K562 (cell line): ENCODE measurements at regions not wholly inside any gene's neighbourhood (a gene's known extent, or its start where the extent isn't known, plus 50 kb on each side); places are given as distances from the start of the nearest gene placed in this dataset.

Experiments used
- ATAC-seq: fragments of 200-7000 bp; cut with Tn5 transposase; 3 replicates; pipeline ENCODE4 v1.9.1; 2020; ENCODE audit warnings: moderate library complexity
- BruUV-seq: library from RNA; stranded (reverse); fragments of 400-500 nt; replicated peaks from 2 replicates; lab custom pipeline; 2021; lab: Mats Ljungman, UMichigan
- CTCF ChIA-PET: fragments of 300-600 bp; formaldehyde crosslinking; extraction: SDS; loops from one replicate; lab custom pipeline; 2021; ENCODE audit warnings: low intra/inter-chr PET ratio; lab: Yijun Ruan, JAX
- POLR2A ChIA-PET: fragments of 300-600, 350-650 bp; sonication (Branson Sonifier 250); formaldehyde crosslinking; extraction: SDS; loops from one replicate; lab custom pipeline; 2021; ENCODE audit warnings: antibody characterized with exemption, inconsistent platforms; lab: Yijun Ruan, JAX
- DNase-seq, 4 experiments: peaks; one replicate each; pipeline versions ENCODE4 v3.0.0 to v3.0.0-alpha.2; 2011 to 2018; ENCODE audit warnings: low spot score in 3 of 4, mixed read lengths in 3 of 4; ENCODE audit errors: extremely low read depth in 1 of 4
- FAIRE-seq: peaks from 2 replicates; lab custom pipeline; 2011; peaks lifted over from hg19 to GRCh38; lab: Jason Lieb, UNC
- H2AFZ ChIP-seq: 2 replicates; pipeline ENCODE4 v1.6.0; 2011; ENCODE audit warnings: low read depth, low read length, control low read depth, inconsistent platforms
- H3K27ac ChIP-seq: fragments of 200-600 bp; 3 replicates; pipeline ENCODE4 v1.8.0; 2011; ENCODE audit warnings: low read depth, mild to moderate bottlenecking, control low read depth, inconsistent platforms, low read length, moderate library complexity, mixed read lengths; ENCODE audit errors: extremely low read depth
- H3K27me3 ChIP-seq, 2 experiments: fragments of 300-600 bp in 1 of 2; 2 replicates in 1 of 2; 3 replicates in 1 of 2; pipeline versions ENCODE4 v1.6.0 to v1.8.0; 2011; ENCODE audit warnings: inconsistent platforms in 2 of 2, low read length in 2 of 2, mild to moderate bottlenecking in 1 of 2, mixed read lengths in 1 of 2, moderate library complexity in 1 of 2; ENCODE audit not compliant: control insufficient read depth in 2 of 2, insufficient read depth in 2 of 2
- H3K36me3 ChIP-seq: fragments of 300-600 bp; 3 replicates; pipeline ENCODE4 v1.8.0; 2011; ENCODE audit warnings: mild to moderate bottlenecking, low read length, inconsistent platforms; ENCODE audit not compliant: control insufficient read depth, insufficient read depth
- H3K4me1 ChIP-seq, 2 experiments: fragments of 200-600 bp in 1 of 2; replicated peaks in 1 of 2; 2 replicates in 1 of 2; 3 replicates in 1 of 2; pipeline versions ENCODE4 v1.5.1 to v1.8.0; 2011; ENCODE audit warnings: inconsistent platforms in 2 of 2, low read length in 2 of 2, mild to moderate bottlenecking in 1 of 2, mixed read lengths in 1 of 2, moderate library complexity in 1 of 2; ENCODE audit not compliant: control insufficient read depth in 2 of 2, insufficient read depth in 2 of 2
- H3K4me2 ChIP-seq: 2 replicates; pipeline ENCODE4 v1.6.1; 2011; ENCODE audit warnings: low read length, control low read depth, inconsistent platforms, mixed read lengths; ENCODE audit not compliant: insufficient read depth
- H3K4me3 ChIP-seq: fragments of 200-600 bp; sonication (generic), shearing (Covaris generic); 2 replicates; pipeline ENCODE4 v1.5.1; 2016; ENCODE audit warnings: control low read depth, inconsistent platforms
- H3K79me2 ChIP-seq: fragments of 200-600 bp; 3 replicates; pipeline ENCODE4 v1.8.0; 2011; ENCODE audit warnings: low read length, inconsistent platforms; ENCODE audit not compliant: control insufficient read depth, insufficient read depth
- H3K9ac ChIP-seq, 2 experiments: 2 replicates each; pipeline versions ENCODE4 v1.6.0 to v1.6.1; 2011; ENCODE audit warnings: low read depth in 2 of 2, low read length in 2 of 2, control low read depth in 1 of 2, inconsistent platforms in 1 of 2, mild to moderate bottlenecking in 1 of 2, mixed read lengths in 1 of 2; ENCODE audit not compliant: insufficient read depth in 1 of 2
- H3K9me1 ChIP-seq: one replicate; pipeline ENCODE4 v1.6.0; 2011; ENCODE audit warnings: inconsistent platforms, mild to moderate bottlenecking, low read length, moderate library complexity; ENCODE audit not compliant: control insufficient read depth, insufficient read depth
- H3K9me3 ChIP-seq: replicated peaks from 2 replicates; pipeline ENCODE4 v1.5.1; 2011; ENCODE audit warnings: low read depth, low read length, inconsistent platforms; ENCODE audit not compliant: control insufficient read depth, insufficient read depth
- H4K20me1 ChIP-seq: replicated peaks from 2 replicates; pipeline ENCODE4 v1.6.1; 2011; ENCODE audit warnings: low read length, inconsistent platforms, mixed read lengths; ENCODE audit not compliant: control insufficient read depth, insufficient read depth
- AFF1 ChIP-seq, 2 experiments: fragments of 450-650 bp; IDR thresholded peaks; 2 replicates each; pipeline ENCODE4 v1.6.1; 2018; ENCODE audit warnings: mild to moderate bottlenecking in 2 of 2, low read depth in 1 of 2; ENCODE audit not compliant: partially characterized antibody in 2 of 2
- ELF2 ChIP-seq: fragments of 250-450 bp; sonication (Bioruptor Pico); IDR thresholded peaks from 2 replicates; pipeline ENCODE4 v1.5.0; 2021; ENCODE audit warnings: mild to moderate bottlenecking
- GMEB1 ChIP-seq: fragments of 250-450 bp; sonication (Bioruptor Pico); IDR thresholded peaks from 2 replicates; pipeline ENCODE4 v1.4.0; 2020; ENCODE audit warnings: mild to moderate bottlenecking
- MAFK ChIP-seq: IDR thresholded peaks from 2 replicates; pipeline ENCODE4 v1.6.1; 2011; ENCODE audit warnings: low read length, improper control_type of control experiment
- RBM39 ChIP-seq: fragments of 200-400 bp; formaldehyde crosslinking; optimal IDR thresholded peaks from 2 replicates; pipeline ENCODE3; 2018; ENCODE audit warnings: low read depth, low read length
- SMARCA4 ChIP-seq: fragments of 450-650 bp; IDR thresholded peaks from 2 replicates; pipeline ENCODE4 v1.6.1; 2016
- SPI1 ChIP-seq: IDR thresholded peaks from 2 replicates; pipeline ENCODE4 v1.6.1; 2011; ENCODE audit warnings: low read depth, low read length, control low read depth, borderline replicate concordance
- STAG1 ChIP-seq: sonication (generic); formaldehyde crosslinking; IDR thresholded peaks from 2 replicates; pipeline ENCODE4 v1.5.0; 2020; ENCODE audit warnings: missing genetic modification reagents, borderline replicate concordance
- STAT5A ChIP-seq: IDR thresholded peaks from 2 replicates; pipeline ENCODE4 v1.6.1; 2012; ENCODE audit warnings: low read length, inconsistent platforms, borderline replicate concordance
- TBL1XR1 ChIP-seq, 2 experiments: IDR thresholded peaks; 2 replicates each; pipeline ENCODE4 v1.6.1; 2012; ENCODE audit warnings: improper control_type of control experiment in 2 of 2, low read length in 2 of 2, mild to moderate bottlenecking in 1 of 2
- TCF7 ChIP-seq: sonication (generic); IDR thresholded peaks from 2 replicates; pipeline ENCODE4 v1.6.1; 2016; ENCODE audit warnings: antibody characterized with exemption, borderline replicate concordance
- TFAM ChIP-seq: fragments of 250-450 bp; sonication (Bioruptor Pico); conservative IDR thresholded peaks from 2 replicates; pipeline ENCODE4 v1.5.0; 2021; ENCODE audit warnings: mild to moderate bottlenecking, moderate library complexity
- ZNF609 ChIP-seq: sonication (generic); formaldehyde crosslinking; IDR thresholded peaks from 2 replicates; pipeline ENCODE4 v1.8.1; 2023; ENCODE audit warnings: missing genetic modification reagents, mild to moderate bottlenecking, borderline replicate concordance
- WGBS: fragments of 100-300 bp; shearing (Covaris generic); methylation state at CpG from one replicate; pipeline ENCODE4 v1.1.6; 2016; ENCODE audit warnings: low coverage, mixed read lengths; ENCODE audit not compliant: insufficient coverage; ENCODE audit errors: missing lambda C conversion rate; 5-methylcytosine and 5-hydroxymethylcytosine counted together
- in situ Hi-C: fragments of 300-500 bp; cut with MboI; formaldehyde crosslinking; loops from 4 replicates; pipeline ENCODE4 v1.15.0; 2018; ENCODE audit warnings: inconsistent platforms, mixed read lengths
- intact Hi-C: fragments of 100-400 bp; cut with micrococcal nuclease; formaldehyde crosslinking; loops from 2 replicates; pipeline ENCODE4 v1.14.2; 2022

GRCh38 chr13:33367926-33368325, 82.4 kb upstream of the STARD13 start:
- Histone ChIP-seq H3K79me2 (no peaks in the 10 kb centered on the region), H3K27ac (no peak overlapping the region), H3K9me1 (no peaks in the 10 kb centered on the region), H4K20me1 (no peaks in the 10 kb centered on the region), H3K4me2 (no peak overlapping the region), H3K36me3 (no peaks in the 10 kb centered on the region), H3K4me3 (no peak overlapping the region), H3K9me3 (no peaks in the 10 kb centered on the region), H3K4me1 (no peaks in the 10 kb centered on the region; a peak in 1 of 5 replicates), H3K27me3 (no peaks in the 10 kb centered on the region), H2AFZ (no peak overlapping the region), H3K9ac (no peak overlapping the region)
- ChIA-PET CTCF (no interaction called here), POLR2A (interaction anchor here (2.0 kb wide), 1 partner anchor 13 kb away, joined by 6 read pairs; no protein-coding TSS in a partner anchor)
- ATAC-seq, result no peak
- intact Hi-C loops, result no loop called here
- FAIRE-seq, result no peak
- BruUV-seq, result no TSS peak
- peak in 2 of 4 experiments; percentile 10 to 45 for DNase-seq
- in situ Hi-C loops, result no loop called here
- 0% methylated on average over 5 of the region's 5 CpGs for WGBS
- no peak for TF ChIP-seq GMEB1
- TF ChIP-seq MAFK, result no peak
- TF ChIP-seq AFF1 (IDR thresholded peaks at IDR 0.05; ENCODE audit: low read depth in 1 of 2, partially characterized antibody in 2 of 2), result no peak
- no peak for TF ChIP-seq STAG1 (CRISPR knock-in tag)
- TF ChIP-seq STAT5A, result no peak
- TF ChIP-seq SPI1, result peak; percentile 62; the same call in 1 of the 2 replicates
- TF ChIP-seq TCF7, result peak; percentile 61; the same call in 1 of the 2 replicates
- no peak for TF ChIP-seq RBM39
- TF ChIP-seq ELF2 (CRISPR knock-in tag), result no peak
- no peak for TF ChIP-seq TBL1XR1 (IDR thresholded peaks at IDR 0.05; ENCODE audit: low read length in 2 of 2)
- peak; percentile 44; the same call in 1 of the 2 replicates for TF ChIP-seq SMARCA4
- TF ChIP-seq ZNF609 (CRISPR knock-in tag), result no peak
- TF ChIP-seq TFAM (CRISPR knock-in tag), result no peak
